GM18511 (cell line): ENCODE measurements at regions not wholly inside any gene's neighbourhood (a gene's known extent, or its start where the extent isn't known, plus 50 kb on each side); places are given as distances from the start of the nearest gene placed in this dataset.

Experiments used
- ATAC-seq: cut with Tn5 transposase; IDR thresholded peaks from one replicate; pipeline ENCODE4 v1.9.1; 2021; ENCODE audit warnings: mild to moderate bottlenecking, moderate library complexity; ENCODE audit not compliant: unreplicated experiment

- ATAC-seq: no peak
These were observed 195.9 kb upstream of the POU3F1 start for GRCh38 chr1:38242506-38242905.

DNA sequence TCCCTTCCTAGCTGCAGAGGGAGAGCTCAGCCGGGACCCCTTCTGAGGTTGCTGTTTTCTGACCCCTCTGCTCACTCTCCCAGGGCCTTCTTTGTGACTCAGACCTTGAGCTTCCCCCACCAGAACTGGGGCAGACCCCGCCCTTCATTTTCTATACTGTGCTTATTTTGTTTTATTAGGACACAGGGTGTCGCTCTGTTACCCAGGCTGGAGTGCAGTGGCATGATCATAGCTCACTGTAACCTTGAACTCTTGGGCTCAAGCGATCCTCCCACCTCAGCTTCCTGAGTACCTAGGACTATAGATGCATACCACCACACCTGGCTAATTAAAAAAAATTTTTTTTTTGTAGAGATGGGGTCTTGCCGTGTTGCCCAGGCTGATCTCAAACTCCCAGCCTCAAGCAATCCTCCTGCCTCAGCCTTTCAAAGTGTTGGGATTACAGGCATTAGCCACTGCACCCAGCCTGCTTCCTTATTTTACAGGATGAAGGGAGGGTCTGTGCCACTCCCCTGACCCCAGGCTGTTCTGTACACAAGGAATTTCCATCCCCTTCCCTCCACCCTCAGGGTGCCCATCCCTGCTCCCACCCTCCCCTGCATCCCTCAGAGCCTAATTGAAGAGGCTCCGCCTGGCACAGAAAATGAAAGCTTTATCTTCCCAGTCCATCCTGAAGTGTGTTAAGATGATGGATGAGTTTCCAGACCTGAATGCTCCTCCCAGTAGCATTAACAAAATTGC is 195.2 kb upstream of the POU3F1 start:
- ATAC-seq: no peak

- no peak for ATAC-seq
These were observed 194.0 kb upstream of the POU3F1 start for GRCh38 chr1:38240618-38241017.

DNA sequence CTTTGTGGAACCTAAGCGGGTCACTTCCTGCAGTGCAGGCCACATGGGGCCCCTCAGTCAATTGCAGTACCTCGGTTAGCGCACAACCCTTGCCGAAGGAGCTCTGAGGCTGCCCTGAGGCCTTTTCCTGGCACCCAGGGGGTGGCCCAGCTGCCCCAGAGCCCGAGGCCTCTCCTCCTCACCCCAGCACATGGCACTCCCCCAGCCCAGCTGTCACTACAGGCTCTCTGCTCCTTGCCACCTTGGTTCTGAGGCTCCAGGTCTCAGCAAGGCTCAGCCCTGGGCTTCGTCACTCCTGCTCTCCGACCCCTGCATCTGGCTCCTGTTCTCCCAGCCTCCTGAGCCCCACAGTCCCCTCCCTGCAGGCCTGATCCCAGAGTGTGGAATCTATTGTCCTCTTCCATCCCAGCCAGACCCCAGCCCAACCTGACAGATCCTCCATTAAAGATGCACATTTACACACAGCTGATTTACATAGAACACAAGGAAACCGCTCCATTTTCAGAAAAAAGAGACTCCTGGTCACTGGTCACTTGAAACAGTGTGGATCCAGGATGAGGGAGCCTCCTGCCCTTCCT is 192.8 kb upstream of the POU3F1 start:
- ATAC-seq: no peak

- ATAC-seq: no peak
These were observed 191.7 kb upstream of the POU3F1 start for GRCh38 chr1:38238294-38238693.

GRCh38 chr1:38235705-38236104 is 189.1 kb upstream of the POU3F1 start:
- ATAC-seq: no peak

GRCh38 chr1:38231941-38232340 is 185.3 kb upstream of the POU3F1 start:
- ATAC-seq: no peak

DNA sequence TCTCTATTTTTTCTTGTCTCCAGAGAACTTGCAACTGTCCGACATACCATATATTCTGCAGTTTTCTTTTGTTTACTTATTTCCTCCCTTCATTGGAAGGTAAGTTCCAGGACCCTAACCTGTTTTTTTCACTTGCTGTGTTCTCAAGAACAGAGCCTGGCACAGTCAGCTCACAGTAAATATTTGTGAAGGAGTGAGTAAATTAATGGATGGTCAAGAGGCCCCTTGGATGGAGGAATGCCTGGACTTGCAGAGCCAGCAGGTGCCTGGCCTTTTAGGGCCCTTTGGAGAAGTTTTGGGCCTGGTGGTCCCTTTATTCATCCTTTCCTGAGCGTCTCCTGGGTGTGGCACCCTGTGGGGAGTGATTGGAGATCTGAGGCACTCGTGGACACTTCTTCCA is 182.1 kb upstream of the POU3F1 start:
- no peak for ATAC-seq

DNA sequence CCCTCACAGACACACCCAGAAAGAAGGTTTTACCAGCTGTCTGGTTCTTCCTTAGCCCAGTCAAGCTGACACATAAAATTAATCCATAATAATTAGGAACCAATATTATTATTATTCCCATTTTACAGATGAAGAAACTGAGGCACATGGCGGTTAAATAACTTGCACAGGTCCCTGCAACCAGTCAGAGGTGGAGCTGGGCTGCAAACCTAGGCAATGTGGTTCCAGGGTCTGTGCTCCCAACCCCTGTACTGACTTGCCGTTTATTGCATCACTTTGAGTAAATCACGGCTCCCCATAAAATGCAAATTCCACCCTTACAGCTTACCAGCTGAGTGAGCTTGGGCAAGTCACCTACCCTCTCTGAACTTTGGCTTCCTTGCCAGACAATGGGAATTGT is 179.2 kb upstream of the POU3F1 start:
- no peak for ATAC-seq

- ATAC-seq: no peak
These were observed 176.8 kb upstream of the POU3F1 start for GRCh38 chr1:38223391-38223790.

- ATAC-seq: no peak
These were observed 176.3 kb upstream of the POU3F1 start for GRCh38 chr1:38222891-38223290.

DNA sequence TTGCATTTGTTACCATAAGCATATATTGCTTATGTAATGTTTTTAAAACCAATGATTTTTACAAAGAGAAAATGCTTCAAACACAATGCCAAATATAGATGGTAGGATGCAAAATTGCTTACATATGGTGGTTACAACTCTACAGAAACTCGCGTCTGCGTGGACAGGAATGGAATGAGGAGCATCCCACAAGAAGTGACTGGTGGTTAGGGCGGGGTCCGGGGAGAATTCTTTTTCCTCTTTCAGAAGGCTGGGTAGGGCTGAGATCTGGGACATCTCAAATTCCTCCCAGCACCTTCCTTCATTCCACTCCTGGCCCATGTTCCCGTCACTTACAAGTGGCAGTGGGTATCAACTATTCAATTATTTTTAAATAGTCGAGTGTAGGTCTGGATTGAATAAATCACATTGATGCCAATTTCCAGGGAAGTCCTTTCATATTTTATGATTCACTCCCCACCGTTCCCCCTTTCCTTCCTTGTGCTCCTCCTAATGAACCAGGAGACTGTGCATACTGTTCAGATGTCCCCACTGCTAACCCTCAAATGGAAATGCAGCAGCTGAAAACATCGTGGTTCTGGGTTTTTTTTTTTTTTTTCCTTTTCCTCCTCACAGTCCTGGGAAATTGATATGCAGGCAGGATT is 174.5 kb upstream of the POU3F1 start:
- no peak for ATAC-seq

GRCh38 chr1:38217316-38217715 is 170.7 kb upstream of the POU3F1 start:
- ATAC-seq: no peak

DNA sequence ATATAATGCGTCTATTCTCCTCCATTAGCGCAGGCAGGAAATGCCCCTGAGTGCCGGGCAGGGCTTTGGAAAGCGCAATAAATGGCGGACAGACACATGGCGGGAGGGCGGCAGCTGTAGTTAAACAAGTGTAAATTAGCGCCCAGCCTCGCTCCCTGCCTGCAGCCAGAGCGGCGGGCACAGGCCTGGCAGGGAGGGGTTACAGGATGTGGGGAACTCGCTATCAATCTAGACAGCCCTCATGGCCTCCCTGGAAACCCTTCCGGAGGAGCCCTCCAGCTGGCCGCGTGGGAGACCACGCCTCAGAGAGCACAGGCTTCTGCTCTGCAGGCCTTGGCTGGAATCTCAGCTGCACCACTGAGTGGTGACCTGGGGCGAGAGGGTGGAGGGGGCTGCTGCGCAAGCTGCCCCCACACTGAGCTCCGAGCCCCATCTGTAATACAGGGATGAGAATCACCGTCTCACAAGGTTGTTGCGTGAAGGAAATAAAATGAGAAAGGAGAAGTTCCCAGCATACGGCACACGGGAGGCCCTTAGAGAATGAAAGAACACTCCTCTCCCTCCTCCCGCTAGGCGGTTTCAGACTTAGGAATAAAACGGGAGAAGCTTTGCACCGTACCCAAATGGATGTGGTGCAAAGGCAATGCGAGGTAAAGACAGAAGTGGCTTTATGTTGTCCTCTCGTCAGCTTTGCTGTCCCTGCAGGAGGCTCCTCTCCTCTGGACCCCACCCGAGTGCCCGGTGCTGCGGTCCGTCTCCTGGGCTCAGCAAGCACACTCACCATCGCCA is 167.2 kb upstream of the POU3F1 start:
- ATAC-seq: no peak

GRCh38 chr1:38210895-38211177 is 164.2 kb upstream of the POU3F1 start:
- ATAC-seq: no peak

- ATAC-seq: no peak
These were observed 163.7 kb upstream of the POU3F1 start for GRCh38 chr1:38210021-38210894.

GRCh38 chr1:38208716-38209632 is 162.4 kb upstream of the POU3F1 start:
- ATAC-seq: no peak

- no peak for ATAC-seq
These were observed 161.3 kb upstream of the POU3F1 start for GRCh38 chr1:38207906-38208305.

GRCh38 chr1:38207275-38207674 is 160.7 kb upstream of the POU3F1 start:
- no peak for ATAC-seq

- ATAC-seq: no peak
These were observed 158.1 kb upstream of the POU3F1 start for GRCh38 chr1:38204698-38205097.
